ENCODE measurements at regions not wholly inside any gene's neighbourhood (a gene's known extent, or its start where the extent isn't known, plus 50 kb on each side); places are given as distances from the start of the nearest gene placed in this dataset.
"Not testable (repeated sequence)": the region's sequence is repeated elsewhere in the genome, so short reads cannot be mapped to it uniquely, and the experiment has no call there.

DNA sequence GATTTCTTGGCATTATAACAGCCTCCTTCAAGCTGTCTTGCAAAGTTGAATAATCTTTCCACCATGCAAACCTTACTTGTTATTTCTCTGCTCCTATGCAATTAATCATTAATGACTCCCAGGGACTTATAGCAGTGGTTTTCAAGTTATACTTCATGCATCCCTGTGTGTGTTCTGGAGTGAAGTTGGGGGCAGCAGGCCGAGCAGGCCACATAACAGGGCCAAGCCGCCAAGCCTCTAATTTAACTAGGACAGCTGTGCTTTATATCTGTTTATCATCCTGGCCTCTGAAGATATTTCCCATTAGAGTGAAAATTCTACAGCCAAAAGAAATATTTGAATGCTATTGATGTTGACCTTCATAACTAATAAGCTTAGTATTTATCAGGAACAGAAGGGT lies 133.5 kb upstream of the PAK3 start:
- no peak for DNase-seq

DNA sequence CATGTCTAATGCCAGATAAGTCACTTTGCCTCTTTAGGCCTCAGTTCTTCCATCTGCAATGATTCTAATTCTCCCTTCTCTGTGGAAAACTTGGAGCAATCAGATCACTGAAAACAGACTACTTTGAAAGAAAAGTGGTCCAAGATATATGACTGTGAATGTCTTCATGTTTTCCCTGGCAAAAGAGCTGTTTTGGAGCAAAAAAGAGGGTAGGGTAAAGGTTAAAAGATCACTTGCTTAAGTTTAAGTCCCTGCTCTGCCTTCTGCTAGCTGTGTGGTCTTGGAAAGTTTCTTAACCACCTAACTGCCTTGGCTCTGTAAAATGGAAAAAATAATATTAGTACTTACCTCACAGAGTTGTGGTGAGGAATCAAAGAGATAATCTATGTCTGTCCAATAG lies 140.3 kb upstream of the PAK3 start:
- DNase-seq: no peak

DNA sequence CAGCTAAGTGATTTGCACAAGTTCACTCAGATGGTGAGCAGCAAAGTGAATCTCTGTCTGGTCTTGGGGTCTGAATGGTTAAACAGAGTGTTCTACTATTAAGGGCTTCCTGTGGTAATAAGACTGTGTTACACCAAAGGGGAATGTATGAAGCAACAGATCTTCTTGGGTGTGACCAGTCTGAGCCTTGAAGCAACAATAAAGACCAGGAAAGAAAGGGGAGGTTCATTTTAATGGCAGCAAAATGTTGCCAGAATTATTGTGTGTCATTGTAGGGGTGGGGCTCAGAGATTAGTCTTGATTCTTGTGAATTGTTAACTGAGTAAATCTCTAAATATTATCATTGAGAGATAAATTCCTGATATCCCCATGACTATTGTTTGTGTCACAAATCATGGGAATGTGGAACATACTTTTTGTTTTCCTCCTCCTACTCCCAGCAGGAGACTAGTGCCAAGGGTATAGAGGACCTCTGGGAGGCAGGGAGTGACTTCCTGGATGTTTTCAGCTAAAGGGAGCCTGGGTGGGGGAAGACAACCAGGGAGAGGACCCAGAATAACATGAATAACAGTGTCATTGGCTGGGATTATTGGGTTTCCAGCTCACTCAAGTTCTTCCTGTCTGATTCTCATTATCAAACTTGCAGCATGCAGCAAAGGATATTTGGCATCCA lies 141.4 kb upstream of the PAK3 start:
- DNase-seq: no peak

DNA sequence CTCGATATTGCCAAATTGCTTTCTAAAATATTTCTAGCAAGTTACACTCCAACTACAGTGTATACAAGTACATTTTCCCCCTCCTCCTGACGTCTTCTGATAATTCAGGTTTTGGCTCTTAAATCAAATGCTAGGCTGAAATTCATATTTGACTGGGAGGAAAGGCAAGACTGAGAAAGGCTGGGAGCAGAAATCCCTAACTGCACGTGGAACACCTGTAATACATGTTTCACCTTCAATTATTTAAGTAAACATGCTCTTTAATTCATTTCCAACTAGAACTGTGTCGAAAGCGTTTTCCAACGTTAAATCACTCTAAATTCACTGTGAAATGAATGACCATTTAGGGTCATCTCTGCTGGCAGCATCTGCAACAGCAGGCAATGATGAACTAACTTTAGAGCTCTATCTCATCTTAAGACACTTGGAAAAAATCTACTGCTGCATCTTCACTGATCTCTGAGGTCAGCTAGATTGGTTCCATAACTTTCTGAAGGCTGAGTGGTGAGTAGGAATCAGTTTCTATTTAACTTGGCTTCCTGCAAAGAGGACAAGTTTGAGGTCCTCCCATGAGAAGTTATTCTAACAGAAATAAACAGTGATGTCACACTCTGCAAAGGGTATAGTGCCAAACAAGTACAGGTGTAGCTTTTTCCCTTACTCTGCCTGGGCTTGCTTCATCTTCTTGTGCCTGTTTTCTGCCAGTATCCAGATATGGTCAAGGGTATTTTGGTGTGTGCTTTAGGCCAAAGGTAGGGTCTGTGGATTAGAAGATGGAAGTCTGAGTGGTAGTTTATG lies 144.3 kb upstream of the PAK3 start:
- no peak for DNase-seq

DNA sequence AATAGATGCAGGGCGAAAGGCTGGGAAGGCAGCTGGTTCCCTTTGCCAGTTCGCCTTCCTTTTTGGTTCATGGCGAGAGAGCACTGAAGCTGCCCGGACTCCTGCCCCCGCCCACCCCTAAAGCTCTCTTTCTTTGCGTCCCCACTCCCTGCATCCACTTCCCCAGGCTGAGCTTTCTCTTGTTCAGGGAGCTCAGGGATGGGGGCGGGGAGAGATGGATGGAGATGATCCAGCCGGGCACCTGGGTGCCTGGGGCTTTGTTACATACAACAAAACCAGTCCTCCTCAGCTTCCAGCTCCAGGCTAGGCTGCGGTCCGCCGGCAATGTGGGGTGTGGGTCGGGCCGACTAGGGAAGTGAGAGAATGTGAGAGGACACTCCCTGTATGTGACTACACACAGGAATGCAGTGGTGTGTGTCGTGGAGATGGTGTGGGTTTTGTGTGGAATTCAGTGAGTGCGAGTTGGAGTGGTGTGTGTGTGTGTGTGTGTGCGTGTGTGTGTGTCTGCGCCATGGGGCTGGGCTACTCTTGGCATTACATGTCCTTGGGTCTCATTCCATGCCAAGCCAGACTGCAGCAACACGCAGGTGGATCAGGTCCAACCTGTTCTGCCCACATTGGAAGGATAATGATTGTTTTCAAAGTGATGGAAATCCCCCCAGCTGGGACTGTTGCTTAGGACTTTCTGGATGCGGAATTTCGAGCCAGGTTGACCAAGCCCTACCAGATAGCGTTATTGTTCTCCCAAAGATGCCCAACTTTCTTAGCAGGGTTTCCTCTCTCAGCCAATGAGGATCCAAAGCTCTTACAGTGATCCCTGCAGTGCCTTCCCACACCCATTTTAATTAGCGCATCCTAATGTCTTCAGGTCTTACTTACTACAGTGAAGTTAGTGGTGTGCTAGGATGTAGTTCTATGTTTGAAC lies 149.4 kb upstream of the CHRDL1 start:
- no peak for DNase-seq

DNA sequence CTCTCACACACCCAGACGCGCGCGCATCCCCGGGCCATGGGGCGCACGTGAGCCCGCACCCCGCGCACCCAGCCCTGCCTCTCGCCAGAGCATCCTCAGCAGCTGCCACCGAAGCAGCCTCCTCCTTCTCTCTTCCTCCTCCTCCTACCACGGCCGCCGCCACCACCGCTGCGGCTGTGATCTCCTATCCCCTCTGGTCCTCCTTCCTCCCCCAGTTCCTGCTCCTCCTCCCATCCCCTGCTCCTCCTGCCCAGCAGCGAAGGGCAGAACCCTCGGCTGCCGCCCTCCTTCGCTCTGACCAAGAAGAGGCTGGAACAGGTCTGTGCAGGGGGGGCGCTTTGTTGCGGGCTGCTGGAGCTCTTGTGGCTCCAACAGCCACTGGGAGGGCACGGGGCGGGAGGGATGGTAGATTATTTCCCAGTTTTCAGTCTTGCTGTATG lies 148.7 kb upstream of the CHRDL1 start:
- DNase-seq: no peak

DNA sequence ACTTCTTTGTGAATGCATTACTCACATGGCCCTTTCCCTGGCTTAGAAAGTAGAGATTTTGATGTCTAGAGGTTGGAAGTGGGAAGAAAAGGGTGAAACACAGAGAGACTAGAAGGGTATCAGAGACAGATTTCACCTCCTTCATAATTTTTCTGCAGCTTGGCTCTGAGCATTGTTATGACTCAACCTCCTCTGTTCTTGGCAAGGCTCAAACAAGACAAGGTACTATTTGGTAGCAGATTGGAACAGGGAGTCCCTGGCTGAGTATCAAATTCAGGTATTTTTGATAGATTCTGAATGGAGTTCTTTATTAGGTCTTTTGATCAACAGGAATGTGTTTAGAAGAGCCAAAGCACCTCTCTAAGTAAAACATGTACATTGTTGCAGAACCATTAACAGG lies 146.3 kb upstream of the CHRDL1 start:
- DNase-seq: no peak

DNA sequence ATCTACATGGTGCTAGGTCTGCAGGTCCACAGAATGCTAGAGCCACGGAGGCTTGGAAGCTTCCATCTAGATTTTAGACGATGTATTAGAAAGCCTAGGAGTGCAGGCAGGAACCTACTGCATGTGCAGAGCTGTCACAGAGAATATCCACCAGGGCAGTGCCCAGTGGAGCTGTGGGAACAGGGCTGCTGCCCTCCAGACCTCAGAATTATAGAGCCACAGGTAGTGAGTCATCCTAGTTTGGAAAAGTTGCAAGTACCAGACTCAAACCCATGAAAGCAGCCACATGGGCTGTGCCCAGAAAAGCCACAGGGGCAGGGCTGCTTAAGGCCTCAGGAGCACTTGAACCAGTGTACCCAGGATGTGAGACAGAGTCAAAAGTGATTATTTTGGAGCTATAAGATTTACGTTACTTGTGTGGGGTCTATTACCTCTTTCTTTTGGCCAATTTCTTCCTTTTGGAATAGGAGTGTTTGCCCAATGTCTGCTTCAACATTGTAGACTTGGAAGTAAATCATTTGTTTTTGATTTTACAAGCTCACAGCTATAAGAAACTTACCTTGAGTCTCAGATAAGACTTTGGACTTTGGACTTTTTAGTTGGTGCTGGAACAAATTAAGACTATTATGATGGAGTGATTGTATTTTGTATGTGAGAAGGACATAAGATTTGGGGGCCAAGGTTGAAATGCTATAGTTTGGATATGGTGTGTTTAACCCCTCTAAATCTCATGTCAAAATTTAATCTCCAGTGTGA lies 143.5 kb upstream of the CHRDL1 start:
- no peak for DNase-seq

DNA sequence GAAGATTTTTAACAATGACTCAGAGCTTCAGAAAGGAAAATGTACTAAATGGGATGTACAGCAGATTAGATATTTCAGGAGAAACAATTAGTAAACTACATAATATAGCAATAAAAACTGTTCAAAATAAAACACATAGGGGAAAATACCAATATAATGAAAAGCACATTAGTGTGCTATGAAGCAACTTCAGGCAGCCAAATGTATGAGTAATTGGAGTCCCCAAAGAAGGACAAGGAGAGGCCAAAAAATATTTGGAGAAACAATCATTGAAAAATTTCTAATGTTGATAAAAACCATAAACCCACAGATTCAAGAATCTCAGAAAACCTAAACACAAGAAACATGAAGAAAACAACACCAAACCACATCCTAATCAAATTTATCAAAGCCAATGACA lies 129.3 kb upstream of the CHRDL1 start:
- DNase-seq: no peak

DNA sequence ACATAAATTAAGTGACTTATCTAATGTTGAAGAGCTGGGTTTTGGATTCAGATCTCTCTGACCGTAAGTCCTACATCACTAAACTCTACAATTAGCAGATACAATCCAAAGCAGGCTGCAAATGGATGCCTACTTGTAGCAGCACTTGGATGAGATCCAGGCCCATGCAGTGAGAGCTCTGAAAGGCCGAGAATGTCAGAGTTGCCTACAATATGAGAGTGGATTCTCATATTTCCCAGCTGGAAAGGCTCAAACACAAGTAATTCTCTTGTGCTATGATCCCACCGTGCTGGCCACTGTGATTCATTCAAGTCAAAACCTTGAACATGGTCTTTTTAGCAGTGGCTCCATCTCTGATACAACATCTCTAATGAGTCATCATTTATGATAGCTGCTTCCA lies 125.4 kb upstream of the CHRDL1 start:
- DNase-seq: peak; percentile 0

DNA sequence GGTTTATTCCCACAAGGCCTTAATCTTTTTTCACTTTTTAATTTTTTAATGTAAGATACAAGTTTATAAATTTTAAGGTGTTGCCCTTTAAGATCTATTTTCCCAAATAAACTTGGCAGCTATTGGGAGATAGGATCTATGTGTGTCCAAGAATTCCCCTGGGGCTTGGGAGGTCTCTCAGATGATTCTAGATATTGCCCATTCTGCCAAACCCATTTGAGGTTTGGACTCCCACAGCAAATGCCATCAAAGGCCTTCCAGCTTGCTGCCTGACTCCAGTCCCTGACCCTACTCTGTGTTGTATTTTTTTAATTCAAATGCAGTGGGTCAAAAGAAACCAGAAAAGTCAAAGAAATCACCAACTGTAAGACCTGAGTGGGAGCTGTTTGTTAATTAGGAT lies 120.0 kb upstream of the CHRDL1 start:
- DNase-seq: no peak

DNA sequence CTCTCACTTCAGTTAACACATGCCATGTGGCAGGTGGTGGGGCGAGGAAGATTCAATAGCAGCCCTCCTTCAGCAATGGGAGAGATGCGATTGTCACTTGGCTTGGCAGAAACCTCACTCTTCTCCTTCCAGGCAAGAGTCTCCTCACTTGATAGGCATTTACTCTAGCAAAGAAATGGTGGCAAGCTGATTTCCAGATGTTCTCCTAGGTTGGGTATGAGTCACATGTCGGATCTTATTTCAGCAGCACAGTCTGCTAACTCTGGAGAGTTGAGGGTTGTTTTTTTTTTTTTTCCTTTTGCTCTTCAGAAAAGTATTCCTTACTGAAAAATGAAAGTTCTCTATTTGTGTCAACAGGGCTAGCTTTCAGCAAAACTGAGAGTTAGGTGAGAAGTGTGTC lies 119.5 kb upstream of the CHRDL1 start:
- peak; percentile 71 for DNase-seq

DNA sequence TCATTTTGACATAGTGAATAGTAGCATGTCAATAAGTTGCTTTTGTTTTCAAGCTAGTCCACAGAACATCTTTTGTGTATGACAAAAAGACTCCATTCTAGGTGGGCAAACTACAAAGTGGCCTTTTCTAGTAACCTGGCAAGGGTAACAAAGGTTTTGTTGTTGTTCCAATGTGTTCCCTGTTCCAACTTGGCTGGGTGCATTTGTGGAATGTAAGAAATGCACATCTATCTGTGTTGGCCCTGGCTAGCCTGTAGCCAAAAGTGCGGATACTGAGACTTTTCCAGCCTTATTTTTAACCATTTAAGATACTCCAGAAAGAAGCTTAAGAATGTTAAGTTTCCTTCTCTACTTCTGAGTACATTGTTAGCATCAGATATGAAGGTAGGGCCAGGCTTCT lies 118.7 kb upstream of the CHRDL1 start:
- DNase-seq: no peak

DNA sequence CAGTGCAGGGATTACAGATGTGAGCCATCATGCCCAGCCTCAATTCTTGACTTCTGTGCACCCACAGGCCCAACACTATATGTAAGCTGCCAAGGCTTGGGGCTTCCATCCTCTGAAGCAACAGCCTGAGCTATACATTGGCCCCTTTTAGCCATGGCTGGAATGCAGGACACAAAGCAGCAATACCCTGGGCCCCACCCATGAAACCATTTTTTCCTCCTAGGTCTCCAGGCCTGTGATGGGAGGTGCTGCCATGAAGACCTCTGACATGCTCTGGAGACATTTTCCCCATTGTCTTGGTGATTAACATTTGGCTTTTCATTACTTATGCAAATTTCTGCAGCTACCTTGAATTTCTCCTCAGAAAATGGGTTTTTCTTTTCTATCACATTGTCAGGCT lies 109.1 kb upstream of the CHRDL1 start:
- DNase-seq: not testable (repeated sequence)

DNA sequence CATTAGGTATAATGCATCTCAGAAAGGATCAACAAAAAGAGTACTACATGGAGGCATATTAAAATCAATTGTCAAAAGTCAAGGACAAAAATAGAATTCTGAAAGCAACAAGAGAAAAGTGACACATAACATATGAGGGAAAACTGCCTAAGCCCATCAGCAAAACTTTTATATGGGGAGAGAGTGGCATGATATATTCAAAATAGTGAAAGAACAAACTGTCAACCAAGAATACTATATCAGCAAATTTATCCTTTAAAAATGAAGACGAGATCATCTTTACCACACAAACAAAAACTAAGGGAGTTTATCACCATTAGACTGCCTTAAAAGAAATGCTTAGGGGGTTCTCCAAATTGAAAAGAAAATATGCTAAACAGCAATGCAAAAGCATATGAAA lies 86.4 kb upstream of the CHRDL1 start:
- DNase-seq: no peak

DNA sequence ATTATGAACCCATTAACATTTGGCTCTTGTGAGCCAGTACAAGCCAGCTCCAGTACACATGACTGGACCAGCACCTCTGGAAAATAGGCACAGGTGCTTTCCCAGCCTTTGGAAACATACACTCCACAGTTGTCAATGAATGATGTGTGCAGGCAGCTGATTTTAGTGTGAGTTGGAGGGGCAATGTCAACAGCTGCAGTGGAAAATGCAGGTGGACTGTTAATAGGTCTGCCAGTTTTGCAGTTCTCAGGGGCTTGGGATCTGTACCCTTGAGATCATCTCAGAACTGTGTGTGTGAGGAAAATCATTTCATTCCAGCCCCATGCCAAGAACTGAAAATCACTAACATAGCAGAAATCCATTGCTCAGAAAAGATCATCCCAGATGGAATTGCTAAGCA lies 81.7 kb upstream of the CHRDL1 start:
- no peak for DNase-seq

DNA sequence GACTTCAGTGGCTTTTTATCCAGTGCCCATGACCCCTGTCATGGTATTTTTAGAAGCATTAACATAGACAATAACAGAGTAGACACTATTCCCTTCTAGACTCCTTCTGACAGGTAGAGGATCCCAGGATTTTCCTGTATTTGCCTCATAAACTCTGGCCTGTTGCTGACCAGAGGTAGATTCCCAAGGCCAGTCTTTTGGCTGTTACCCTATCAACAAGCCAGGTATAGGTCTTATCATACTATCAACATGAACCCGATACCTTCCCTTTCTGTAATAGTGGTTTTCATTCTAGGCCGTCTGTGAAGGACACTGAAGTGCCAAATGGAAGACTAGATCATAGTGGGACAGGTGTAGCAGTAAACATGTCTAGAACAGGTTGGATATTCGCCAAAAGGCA lies 76.2 kb upstream of the CHRDL1 start:
- no peak for DNase-seq

DNA sequence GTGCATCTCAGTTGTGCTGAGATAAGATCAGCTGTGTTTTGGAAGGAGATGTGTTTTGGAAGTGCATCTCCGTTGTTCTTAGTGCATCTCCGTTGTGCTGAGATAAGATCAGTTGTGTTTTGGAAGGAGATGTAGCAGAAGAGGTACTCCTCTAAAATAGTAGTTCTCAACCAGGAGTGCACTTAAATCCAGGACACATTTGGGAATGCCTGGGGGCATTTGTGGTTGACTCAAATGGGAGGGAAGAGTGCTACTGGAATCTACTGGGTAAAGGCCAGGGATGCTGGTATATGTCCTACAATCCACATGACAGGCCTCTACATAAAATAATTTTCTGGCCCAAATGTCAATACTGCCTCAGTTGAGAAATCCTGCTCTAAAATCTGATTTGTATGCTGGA lies 70.8 kb upstream of the CHRDL1 start:
- DNase-seq: no peak

DNA sequence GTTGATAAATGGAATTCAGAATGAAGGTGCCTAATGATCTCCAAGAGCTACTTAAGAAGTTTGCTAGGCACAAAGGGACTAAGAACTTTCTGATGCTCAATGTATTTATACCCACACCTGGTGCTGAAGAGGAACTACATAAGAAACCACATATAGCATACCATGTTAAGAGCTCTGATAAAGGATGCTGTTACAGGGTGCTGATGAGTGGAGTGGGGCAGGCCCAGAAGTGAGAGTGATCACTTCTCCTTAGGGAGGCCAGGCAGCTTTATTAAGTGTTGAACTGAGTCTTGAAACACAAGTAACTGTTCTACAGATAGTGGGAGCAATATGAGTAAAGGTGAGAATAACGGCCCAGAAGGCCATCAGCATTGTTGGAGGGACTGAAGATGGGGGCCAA lies 68.3 kb upstream of the CHRDL1 start:
- DNase-seq: no peak

DNA sequence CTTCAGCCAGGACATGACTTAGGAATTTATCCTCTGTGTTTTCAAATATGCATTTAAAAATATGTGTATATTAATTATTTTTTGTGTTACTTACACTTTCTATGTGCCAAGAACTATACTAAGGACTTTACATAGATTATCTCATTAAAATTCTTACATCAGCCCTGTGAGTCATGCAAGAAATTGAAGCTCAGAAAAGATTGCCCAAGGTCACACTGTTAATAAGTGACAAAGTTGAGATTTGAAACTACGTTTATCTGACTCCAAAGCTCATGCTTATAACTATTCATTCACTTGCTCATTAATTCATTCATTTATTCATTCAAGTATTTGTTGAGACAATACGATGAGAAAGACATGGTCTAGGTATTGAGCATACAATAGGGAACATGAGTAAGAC lies 62.9 kb upstream of the CHRDL1 start:
- no peak for DNase-seq

DNA sequence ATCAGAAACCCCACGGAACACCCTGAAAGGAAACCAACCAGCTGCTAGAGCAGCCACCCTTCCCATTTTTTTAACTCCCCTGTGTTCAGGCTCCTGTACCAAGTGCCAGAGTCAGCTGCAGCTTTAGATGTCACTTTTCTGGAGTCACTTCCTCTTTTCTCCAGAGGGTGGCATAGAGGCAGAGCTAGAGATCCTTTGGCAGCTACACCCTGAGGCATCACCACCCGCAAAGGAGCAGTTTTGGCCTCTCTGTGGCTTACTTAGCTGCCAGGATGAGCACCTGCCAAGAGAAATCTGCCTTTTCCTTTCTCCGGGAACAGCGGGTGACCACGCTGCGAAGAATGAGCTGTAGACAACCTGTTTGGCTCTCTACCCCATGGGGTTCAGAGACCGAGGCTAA lies 58.0 kb upstream of the CHRDL1 start:
- DNase-seq: peak; percentile 1

DNA sequence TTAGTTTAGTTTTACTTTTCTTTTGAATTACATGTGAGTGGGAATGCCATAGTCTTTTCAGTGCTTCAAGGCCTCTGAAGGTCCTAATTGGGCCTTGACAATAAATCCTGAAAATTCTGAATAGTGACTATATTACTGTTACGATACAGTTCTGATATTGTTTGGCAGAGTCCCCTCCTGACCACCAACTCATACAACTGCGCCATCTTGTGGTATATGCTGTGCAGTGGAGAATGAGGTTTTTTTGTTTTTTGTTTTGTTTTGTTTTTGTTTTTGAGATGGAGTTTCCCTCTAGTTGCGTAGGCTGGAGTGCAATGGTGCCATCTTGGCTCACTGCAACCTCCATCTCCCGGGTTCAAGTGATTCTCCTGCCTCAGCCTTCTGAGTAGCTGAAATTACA lies 56.6 kb upstream of the CHRDL1 start:
- DNase-seq: peak; percentile 0

DNA sequence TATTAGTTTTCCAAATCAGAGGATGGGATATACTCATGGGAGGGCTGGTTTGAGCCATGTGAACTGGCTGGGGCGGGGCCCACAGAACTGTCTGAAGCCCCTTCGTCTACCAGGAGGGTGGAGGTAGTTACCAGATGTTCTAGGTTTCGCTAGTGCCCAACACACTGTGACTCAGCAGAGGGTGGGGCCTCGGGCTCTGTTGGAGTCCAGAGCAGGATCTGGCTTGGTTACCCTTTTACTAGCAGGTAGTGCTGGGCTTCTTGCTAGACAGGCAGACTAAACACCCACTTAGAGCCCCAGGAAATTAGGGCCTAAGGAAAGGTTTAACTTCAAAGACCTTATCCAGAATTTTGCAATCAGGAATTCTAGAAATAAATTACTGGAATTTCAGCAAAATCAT lies 56.2 kb upstream of the CHRDL1 start:
- DNase-seq: peak; percentile 0

All from fibroblast of skin of right quadriceps (primary cell).